ENCODE measurements at regions not wholly inside any gene's neighbourhood (a gene's known extent, or its start where the extent isn't known, plus 50 kb on each side); places are given as distances from the start of the nearest gene placed in this dataset.
"Not testable (repeated sequence)": the region's sequence is repeated elsewhere in the genome, so short reads cannot be mapped to it uniquely, and the experiment has no call there.

DNA sequence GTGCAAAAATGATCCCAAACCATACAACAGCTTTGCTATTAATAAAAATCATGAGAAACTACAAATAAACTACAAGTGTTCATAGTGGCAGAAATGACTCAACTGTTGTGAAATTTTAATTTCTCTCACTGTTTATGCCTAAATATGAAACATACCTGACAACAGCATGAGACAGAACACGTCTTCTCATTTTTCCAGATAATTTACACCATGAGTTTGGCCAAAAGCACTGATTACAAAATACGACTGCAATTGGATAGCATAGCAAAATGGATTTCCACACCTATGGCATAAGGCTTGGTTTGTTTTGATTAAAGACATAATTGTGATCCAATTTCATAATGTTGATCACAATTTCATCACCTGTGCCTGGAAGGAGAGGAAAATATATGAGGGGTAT is 608.6 kb downstream of the GATA3 start:
- H3K4me3 ChIP-seq (ENCODE audit: low read length) = no peak overlapping the region
- TF ChIP-seq, protein P1, sequence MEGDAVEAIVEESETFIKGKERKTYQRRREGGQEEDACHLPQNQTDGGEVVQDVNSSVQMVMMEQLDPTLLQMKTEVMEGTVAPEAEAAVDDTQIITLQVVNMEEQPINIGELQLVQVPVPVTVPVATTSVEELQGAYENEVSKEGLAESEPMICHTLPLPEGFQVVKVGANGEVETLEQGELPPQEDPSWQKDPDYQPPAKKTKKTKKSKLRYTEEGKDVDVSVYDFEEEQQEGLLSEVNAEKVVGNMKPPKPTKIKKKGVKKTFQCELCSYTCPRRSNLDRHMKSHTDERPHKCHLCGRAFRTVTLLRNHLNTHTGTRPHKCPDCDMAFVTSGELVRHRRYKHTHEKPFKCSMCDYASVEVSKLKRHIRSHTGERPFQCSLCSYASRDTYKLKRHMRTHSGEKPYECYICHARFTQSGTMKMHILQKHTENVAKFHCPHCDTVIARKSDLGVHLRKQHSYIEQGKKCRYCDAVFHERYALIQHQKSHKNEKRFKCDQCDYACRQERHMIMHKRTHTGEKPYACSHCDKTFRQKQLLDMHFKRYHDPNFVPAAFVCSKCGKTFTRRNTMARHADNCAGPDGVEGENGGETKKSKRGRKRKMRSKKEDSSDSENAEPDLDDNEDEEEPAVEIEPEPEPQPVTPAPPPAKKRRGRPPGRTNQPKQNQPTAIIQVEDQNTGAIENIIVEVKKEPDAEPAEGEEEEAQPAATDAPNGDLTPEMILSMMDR (conservative IDR thresholded peaks at IDR 0.05; ENCODE audit: low read length) = no peak
- no peak for DNase-seq (ENCODE audit: low read depth)

DNA sequence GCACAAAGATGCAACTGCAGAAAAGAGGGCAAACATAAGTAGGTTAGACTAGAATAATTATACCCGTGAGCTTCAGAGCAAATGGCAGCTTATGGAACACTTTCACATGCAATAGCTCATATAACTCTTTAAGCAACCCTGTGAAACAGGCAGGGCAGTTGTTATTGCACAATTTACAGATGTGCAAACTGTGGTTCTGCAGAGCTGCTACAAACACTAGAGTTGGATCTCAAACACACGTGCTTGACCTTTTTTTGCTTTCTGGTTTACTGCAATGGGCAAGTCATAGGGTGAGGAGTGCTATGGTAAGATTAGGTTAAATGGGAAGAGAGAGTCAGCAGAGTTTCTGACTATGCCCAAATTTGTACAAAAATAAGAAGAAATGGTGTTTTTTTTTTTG is 610.8 kb downstream of the GATA3 start:
- TF ChIP-seq, protein P1 (conservative IDR thresholded peaks at IDR 0.05; ENCODE audit: low read length) = no peak
- no peak for DNase-seq (ENCODE audit: low read depth)

DNA sequence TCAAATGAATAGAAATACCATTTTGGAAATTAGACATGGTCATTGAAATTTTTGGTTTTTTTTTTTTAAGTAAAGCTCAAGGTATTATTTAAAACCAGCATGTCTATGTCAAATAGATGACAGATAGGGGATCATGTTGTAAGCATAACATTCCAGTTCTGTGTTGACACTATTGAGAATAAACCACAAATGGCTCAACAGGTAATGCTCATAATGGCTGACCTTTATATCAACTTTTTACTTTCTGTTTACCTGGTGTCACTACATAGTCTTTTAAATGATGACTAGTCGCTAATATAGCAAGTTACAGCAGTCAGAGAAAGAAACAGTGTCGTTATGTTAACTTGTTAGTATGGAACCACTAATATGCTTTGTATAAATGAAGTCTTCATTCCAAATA is 616.0 kb downstream of the GATA3 start:
- DNase-seq (ENCODE audit: low read depth) = no peak
- no peak overlapping the region for H3K4me3 ChIP-seq (ENCODE audit: low read length)
- TF ChIP-seq, protein P1 (conservative IDR thresholded peaks at IDR 0.05; ENCODE audit: low read length) = no peak

More for the DNA sequence above, 610.8 kb downstream of the GATA3 start:
- H3K4me3 ChIP-seq (ENCODE audit: low read length) = no peak overlapping the region

DNA sequence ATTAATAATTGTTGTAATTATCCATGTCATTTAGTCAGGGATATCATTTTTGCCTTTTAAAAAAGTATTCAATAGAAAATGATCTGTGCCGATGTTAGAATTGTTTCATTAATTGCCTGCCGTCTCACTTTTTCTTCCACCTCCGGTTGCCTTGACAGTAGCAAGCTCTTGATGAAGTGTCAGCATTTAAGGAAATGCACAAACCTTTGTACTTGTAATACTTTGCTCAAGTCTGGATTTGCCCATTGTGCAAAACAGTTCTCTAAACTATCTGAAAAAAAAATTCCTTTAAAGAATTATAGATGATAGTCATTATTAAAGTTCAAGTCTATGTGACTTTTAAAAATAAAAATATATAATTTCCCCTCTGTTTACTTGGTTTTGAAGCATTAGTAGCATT is 619.7 kb downstream of the GATA3 start:
- TF ChIP-seq, protein P1 (conservative IDR thresholded peaks at IDR 0.05; ENCODE audit: low read length) = no peak
- no peak for DNase-seq (ENCODE audit: low read depth)
- H3K4me3 ChIP-seq (ENCODE audit: low read length) = no peak overlapping the region

DNA sequence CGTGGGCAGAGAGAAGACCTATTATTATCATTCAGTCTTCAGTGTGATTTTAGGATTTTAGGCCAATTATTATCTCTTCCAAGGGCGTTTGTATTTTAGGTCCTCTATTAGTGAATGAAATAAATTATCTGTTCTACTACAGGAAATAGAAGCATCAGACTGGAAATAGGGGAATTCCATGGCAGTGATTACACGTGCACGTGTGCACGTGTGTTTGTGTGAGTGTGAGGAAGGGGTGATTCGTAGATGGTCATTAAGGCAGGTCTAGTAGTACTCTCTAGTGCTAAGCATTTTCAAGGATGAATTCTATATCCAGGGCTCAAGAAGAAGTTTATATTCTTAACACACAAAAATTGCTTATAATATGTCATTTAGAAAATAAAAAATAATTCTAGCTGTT is 623.2 kb downstream of the GATA3 start:
- no peak for DNase-seq (ENCODE audit: low read depth)
- TF ChIP-seq, protein P1 (conservative IDR thresholded peaks at IDR 0.05; ENCODE audit: low read length) = no peak
- no peak overlapping the region for H3K4me3 ChIP-seq (ENCODE audit: low read length)

DNA sequence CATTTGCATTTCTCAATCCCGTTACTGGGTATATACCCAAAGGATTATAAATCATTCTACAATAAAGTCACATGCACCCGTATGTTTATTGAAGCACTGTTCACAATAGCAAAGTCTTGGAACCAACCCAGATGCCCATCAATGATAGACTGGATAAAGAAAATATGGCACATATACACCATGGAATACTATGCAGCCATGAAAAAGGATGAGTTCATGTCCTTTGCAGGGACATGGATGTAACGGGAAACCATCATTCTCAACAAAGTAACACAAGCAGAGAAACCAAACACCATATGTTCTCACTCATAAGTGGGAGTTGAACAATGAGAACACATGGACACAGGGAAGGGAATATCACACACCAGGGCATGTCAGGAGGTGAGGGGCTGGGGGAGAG is 630.4 kb downstream of the GATA3 start:
- not testable (repeated sequence) for H3K4me3 ChIP-seq (ENCODE audit: low read length); DNase-seq (ENCODE audit: low read depth)

DNA sequence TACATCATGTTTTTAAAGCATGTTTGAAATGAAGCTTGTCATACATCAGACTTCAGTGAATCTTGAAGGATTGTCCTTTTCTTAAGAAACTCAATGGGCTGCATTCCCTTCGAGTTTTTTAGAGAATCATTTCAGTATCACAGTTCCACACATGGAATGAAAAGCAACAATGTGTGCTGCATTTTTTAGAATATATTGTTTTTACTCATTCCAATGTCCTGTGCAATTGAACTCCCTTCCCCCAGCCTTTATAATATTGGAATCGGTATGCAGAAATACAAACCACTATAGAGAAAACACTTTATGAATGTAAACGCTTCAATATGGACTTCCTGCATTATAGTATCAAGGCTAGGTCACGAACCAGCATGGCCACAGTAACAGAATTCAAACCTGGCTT is 634.4 kb downstream of the GATA3 start:
- H3K4me3 ChIP-seq (ENCODE audit: low read length) = no peak overlapping the region
- TF ChIP-seq, protein P1 (conservative IDR thresholded peaks at IDR 0.05; ENCODE audit: low read length) = no peak
- DNase-seq (ENCODE audit: low read depth) = no peak

DNA sequence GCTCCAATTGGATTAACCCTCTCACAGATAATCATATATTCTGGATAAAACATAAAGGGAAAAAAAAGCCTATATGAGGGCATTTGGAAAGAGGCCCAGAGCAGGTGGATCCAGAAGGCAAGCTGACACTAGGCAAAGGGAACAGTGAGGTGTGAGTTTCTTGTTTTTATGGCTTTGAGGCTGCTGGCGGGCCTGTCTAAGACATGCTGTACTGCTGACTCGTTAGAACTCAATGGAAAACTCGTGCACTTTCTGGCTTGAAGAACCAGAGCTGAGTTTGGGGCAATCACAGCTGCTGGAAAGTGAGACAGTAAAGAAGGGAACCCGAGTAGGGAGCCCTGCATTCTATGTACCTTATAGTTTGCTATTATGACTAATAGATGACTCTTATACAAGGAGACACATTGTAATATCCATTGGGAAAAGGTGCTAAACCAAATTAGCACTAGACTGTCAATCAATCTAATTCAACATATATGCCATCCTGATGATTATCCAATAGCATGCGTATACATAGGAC is 637.1 kb downstream of the GATA3 start:
- TF ChIP-seq, protein P1 (conservative IDR thresholded peaks at IDR 0.05; ENCODE audit: low read length) = no peak
- no peak overlapping the region for H3K4me3 ChIP-seq (ENCODE audit: low read length)
- DNase-seq (ENCODE audit: low read depth) = no peak

DNA sequence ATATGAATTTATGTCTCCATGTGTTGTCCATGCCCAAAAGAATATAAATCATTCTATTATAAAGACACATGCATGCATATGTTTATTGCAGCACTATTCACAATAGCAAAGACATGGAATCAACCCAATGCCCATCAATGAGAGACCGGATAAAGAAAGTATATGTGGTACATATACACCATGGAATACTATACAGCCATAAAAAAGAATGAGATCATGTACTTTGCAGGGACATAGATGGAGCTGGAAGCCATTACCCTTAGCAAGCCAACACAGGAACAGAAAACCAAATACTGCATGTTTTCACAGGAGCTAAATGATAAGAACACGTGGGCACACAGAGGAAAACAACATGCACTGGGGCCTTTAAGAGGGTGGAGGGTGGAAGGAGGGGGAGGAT is 639.1 kb downstream of the GATA3 start:
- H3K4me3 ChIP-seq (ENCODE audit: low read length) = not testable (repeated sequence)

More for the DNA sequence above, 639.1 kb downstream of the GATA3 start:
- not testable (repeated sequence) for DNase-seq (ENCODE audit: low read depth)

Data from AG10803 (cell line).